ENCODE measurements at regions not wholly inside any gene's neighbourhood (a gene's known extent, or its start where the extent isn't known, plus 50 kb on each side); places are given as distances from the start of the nearest gene placed in this dataset.

GRCh38 chr13:47408546-47409319 lies 511.9 kb upstream of the HTR2A start:
- TF ChIP-seq, protein P1, sequence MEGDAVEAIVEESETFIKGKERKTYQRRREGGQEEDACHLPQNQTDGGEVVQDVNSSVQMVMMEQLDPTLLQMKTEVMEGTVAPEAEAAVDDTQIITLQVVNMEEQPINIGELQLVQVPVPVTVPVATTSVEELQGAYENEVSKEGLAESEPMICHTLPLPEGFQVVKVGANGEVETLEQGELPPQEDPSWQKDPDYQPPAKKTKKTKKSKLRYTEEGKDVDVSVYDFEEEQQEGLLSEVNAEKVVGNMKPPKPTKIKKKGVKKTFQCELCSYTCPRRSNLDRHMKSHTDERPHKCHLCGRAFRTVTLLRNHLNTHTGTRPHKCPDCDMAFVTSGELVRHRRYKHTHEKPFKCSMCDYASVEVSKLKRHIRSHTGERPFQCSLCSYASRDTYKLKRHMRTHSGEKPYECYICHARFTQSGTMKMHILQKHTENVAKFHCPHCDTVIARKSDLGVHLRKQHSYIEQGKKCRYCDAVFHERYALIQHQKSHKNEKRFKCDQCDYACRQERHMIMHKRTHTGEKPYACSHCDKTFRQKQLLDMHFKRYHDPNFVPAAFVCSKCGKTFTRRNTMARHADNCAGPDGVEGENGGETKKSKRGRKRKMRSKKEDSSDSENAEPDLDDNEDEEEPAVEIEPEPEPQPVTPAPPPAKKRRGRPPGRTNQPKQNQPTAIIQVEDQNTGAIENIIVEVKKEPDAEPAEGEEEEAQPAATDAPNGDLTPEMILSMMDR (conservative IDR thresholded peaks at IDR 0.05; ENCODE audit: low read depth, low read length), result no peak
- H3K4me3 ChIP-seq (ENCODE audit: low read depth, low read length), result no peak overlapping the region
- DNase-seq (ENCODE audit: low read depth), result no peak

- TF ChIP-seq, protein P1 (conservative IDR thresholded peaks at IDR 0.05; ENCODE audit: low read depth, low read length), result no peak
- DNase-seq (ENCODE audit: low read depth), result no peak
- no peak overlapping the region for H3K4me3 ChIP-seq (ENCODE audit: low read depth, low read length)
Measured at GRCh38 chr13:47407808-47408207, 511.0 kb upstream of the HTR2A start.

GRCh38 chr13:47399599-47399998 lies 502.7 kb upstream of the HTR2A start:
- DNase-seq (ENCODE audit: low read depth), result no peak
- TF ChIP-seq, protein P1 (conservative IDR thresholded peaks at IDR 0.05; ENCODE audit: low read depth, low read length), result no peak
- H3K4me3 ChIP-seq (ENCODE audit: low read depth, low read length), result no peak overlapping the region

DNA sequence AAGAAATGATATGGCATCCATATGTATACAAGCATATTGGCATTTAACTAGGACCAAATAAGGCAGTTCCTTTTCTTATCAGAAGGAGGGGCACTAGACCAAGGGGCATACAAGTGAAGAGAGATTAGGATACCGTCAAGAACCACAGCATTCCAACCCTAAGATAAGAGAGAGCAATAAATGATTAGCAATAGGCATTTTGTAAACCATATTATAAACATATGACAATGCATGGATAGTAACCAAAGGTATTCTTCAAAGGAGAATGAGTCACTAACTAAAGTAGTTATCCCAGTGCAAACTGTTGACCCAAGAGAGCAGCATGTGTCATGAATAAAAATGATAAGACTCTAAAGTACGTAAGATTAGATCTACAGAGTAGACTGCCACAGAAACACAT lies 500.9 kb upstream of the HTR2A start:
- TF ChIP-seq, protein P1 (conservative IDR thresholded peaks at IDR 0.05; ENCODE audit: low read depth, low read length), result no peak
- DNase-seq (ENCODE audit: low read depth), result no peak

GRCh38 chr13:47396915-47397314 lies 500.1 kb upstream of the HTR2A start:
- no peak for DNase-seq (ENCODE audit: low read depth)
- H3K4me3 ChIP-seq (ENCODE audit: low read depth, low read length), result no peak overlapping the region

More for the DNA sequence above, 500.9 kb upstream of the HTR2A start:
- H3K4me3 ChIP-seq (ENCODE audit: low read depth, low read length), result no peak overlapping the region

DNA sequence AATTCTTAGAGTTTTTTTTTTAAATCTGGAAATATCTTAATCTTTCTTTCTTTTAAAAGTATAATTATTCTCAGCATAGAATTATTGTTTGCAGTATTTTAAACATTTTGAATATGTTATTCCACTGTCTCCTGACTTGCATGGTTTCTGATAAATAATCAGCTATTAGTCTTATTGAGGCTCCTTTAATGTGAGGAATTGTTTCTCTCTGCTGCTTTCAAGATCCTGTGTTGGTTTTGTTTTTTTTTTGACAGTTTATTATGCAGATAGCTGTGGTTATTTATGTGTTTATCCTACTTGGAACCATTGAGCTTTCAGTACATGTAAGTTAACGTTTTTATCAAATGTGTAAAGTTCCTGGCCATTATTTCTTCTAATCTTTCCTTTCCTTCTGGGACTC lies 477.9 kb upstream of the HTR2A start:
- DNase-seq (ENCODE audit: low read depth), result no peak
- TF ChIP-seq, protein P1 (conservative IDR thresholded peaks at IDR 0.05; ENCODE audit: low read depth, low read length), result no peak
- H3K4me3 ChIP-seq (ENCODE audit: low read depth, low read length), result no peak overlapping the region

More at GRCh38 chr13:47396915-47397314, 500.1 kb upstream of the HTR2A start:
- TF ChIP-seq, protein P1 (conservative IDR thresholded peaks at IDR 0.05; ENCODE audit: low read depth, low read length), result no peak

DNA sequence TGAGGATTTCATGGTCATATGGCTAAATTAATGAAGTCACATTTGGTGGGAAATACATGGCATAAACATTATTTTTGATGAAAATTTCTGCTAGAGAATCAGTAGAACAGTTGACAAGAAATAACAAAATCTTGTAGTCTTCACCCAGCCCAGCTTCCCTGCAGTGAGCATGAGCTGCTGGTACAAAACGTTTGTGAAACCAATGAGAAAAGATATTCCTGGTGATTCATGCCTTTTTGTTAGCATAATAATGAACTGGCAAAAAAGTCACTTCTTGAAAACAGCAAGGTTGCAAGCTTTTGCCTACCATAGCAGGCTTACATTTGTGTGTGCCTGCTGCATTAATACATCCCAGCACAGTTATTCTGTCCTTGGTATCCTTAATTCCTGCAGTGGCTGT lies 475.9 kb upstream of the HTR2A start:
- no peak for DNase-seq (ENCODE audit: low read depth)
- H3K4me3 ChIP-seq (ENCODE audit: low read depth, low read length), result no peak overlapping the region
- TF ChIP-seq, protein P1 (conservative IDR thresholded peaks at IDR 0.05; ENCODE audit: low read depth, low read length), result no peak
